Testis (tissue), 2 donors: ENCODE measurements at regions not wholly inside any gene's neighbourhood (a gene's known extent, or its start where the extent isn't known, plus 50 kb on each side); places are given as distances from the start of the nearest gene placed in this dataset.
"Not testable (repeated sequence)": the region's sequence is repeated elsewhere in the genome, so short reads cannot be mapped to it uniquely, and the experiment has no call there.

Source experiments
- DNase-seq: peaks from one replicate; pipeline ENCODE4 v3.0.0-alpha.2; 2019
- H3K27ac ChIP-seq, 2 donors: fragments of 200-600 bp; sonication (generic); one replicate each; pipeline ENCODE4 v1.5.1; 2019
- H3K27me3 ChIP-seq: fragments of 200-600 bp; sonication (generic); one replicate; pipeline ENCODE4 v1.5.1; 2019
- H3K36me3 ChIP-seq: fragments of 200-600 bp; sonication (generic); one replicate; pipeline ENCODE4 v1.5.1; 2017; ENCODE audit warnings: low read depth; ENCODE audit errors: missing control alignments
- H3K4me1 ChIP-seq: fragments of 200-600 bp; sonication (generic); one replicate; pipeline ENCODE4 v1.5.1; 2019
- H3K4me3 ChIP-seq, 2 donors: fragments of 200-600 bp; sonication (generic); one replicate each; pipeline ENCODE4 v1.5.1; 2017 to 2019
- H3K9me3 ChIP-seq: fragments of 200-600 bp; sonication (generic); one replicate; pipeline ENCODE4 v1.5.1; 2017
- CTCF ChIP-seq, 3 experiments: fragments of 450-650 bp in 2 of 3; fragments of 200-600 bp in 1 of 3; sonication (generic) in 1 of 3; IDR thresholded peaks; one replicate each; pipeline ENCODE4 v1.5.1; 2016 to 2019; ENCODE audit warnings: antibody characterized with exemption in 3 of 3, mild to moderate bottlenecking in 2 of 3, moderate library complexity in 1 of 3
- POLR2A ChIP-seq: fragments of 450-650 bp; IDR thresholded peaks from one replicate; pipeline ENCODE4 v1.6.1; 2017; ENCODE audit warnings: antibody characterized with exemption, mild to moderate bottlenecking, moderate library complexity
- WGBS, 2 donors: methylation state at CpG; one replicate each; pipeline ENCODE4 v1.1.5; 2018; 5-methylcytosine and 5-hydroxymethylcytosine counted together
- intact Hi-C: fragments of 100-400 bp; cut with DNase I; formaldehyde crosslinking; loops from one replicate; pipeline ENCODE4 v1.15.1; 2023; ENCODE audit warnings: low total_unique reads

GRCh38 chr4:167885071-167885470 lies 207.3 kb upstream of the ANXA10 start:
- intact Hi-C loops, result no loop called here
- WGBS, 2 donors, result 86 to 89% methylated on average over 1 of the region's 1 CpG

GRCh38 chr4:167885872-167886271 lies 206.5 kb upstream of the ANXA10 start:
- Histone ChIP-seq H3K27me3 (no peaks in the 10 kb centered on the region), H3K27ac (no peak overlapping the region), H3K4me3 (no peak overlapping the region), H3K4me1 (no peaks in the 10 kb centered on the region), H3K9me3 (no peaks in the 10 kb centered on the region), H3K36me3 (no peaks in the 10 kb centered on the region)
- no peak for DNase-seq
- TF ChIP-seq POLR2A (no peak), CTCF (IDR thresholded peaks at IDR 0.05) (no peak)
- intact Hi-C loops, result no loop called here
- 53 to 60% methylated on average over 1 of the region's 1 CpG for WGBS, 2 donors

More at GRCh38 chr4:167885071-167885470, 207.3 kb upstream of the ANXA10 start:
- Histone ChIP-seq H3K4me3 (no peak overlapping the region), H3K27ac (no peak overlapping the region), H3K4me1 (no peaks in the 10 kb centered on the region), H3K27me3 (no peaks in the 10 kb centered on the region), H3K9me3 (no peaks in the 10 kb centered on the region), H3K36me3 (no peaks in the 10 kb centered on the region)
- no peak for DNase-seq
- TF ChIP-seq CTCF (IDR thresholded peaks at IDR 0.05), result no peak
- no peak for TF ChIP-seq POLR2A

GRCh38 chr4:167887726-167888125 lies 204.6 kb upstream of the ANXA10 start:
- Histone ChIP-seq H3K4me1 (no peaks in the 10 kb centered on the region), H3K27me3 (no peaks in the 10 kb centered on the region), H3K4me3 (no peak overlapping the region), H3K27ac (no peak overlapping the region), H3K36me3 (no peaks in the 10 kb centered on the region), H3K9me3 (no peaks in the 10 kb centered on the region)
- 92 to 96% methylated on average over 6 of the region's 6 CpGs for WGBS, 2 donors
- intact Hi-C loops, result no loop called here
- TF ChIP-seq POLR2A (no peak), CTCF (IDR thresholded peaks at IDR 0.05) (no peak)
- DNase-seq, result no peak

DNA sequence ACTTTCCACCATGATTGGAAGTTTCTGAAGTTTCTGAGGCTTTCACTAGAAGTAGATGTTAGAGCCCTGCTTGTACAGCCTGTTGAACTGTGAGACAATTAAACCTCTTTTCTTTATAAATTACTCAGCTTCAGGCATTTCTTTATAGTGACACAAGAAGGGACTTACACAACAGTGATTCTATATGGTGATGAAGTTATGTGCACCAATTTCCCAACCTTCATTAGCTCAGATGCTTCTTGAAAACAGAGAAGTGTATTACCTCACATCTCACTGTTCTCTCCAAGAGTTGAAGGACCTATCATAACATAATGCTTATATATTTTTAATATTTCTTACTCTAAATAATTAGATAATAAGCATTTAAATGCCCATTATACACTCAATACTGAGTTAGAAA lies 202.1 kb upstream of the ANXA10 start:
- DNase-seq, result no peak
- Histone ChIP-seq H3K4me1 (no peaks in the 10 kb centered on the region), H3K27ac (no peak overlapping the region), H3K36me3 (no peaks in the 10 kb centered on the region), H3K4me3 (no peak overlapping the region), H3K27me3 (no peaks in the 10 kb centered on the region), H3K9me3 (no peaks in the 10 kb centered on the region)
- intact Hi-C loops, result no loop called here
- TF ChIP-seq CTCF (IDR thresholded peaks at IDR 0.05), result no peak
- TF ChIP-seq POLR2A, result no peak

GRCh38 chr4:167893531-167893930 lies 198.8 kb upstream of the ANXA10 start:
- Histone ChIP-seq H3K4me3 (no peak overlapping the region), H3K4me1 (no peaks in the 10 kb centered on the region), H3K9me3 (no peaks in the 10 kb centered on the region), H3K27me3 (no peaks in the 10 kb centered on the region), H3K27ac (no peak overlapping the region), H3K36me3 (no peaks in the 10 kb centered on the region)
- TF ChIP-seq CTCF (IDR thresholded peaks at IDR 0.05), result no peak
- TF ChIP-seq POLR2A, result no peak
- intact Hi-C loops, result no loop called here
- DNase-seq, result no peak
- WGBS, 2 donors, result 90 to 91% methylated on average over 3 of the region's 3 CpGs

DNA sequence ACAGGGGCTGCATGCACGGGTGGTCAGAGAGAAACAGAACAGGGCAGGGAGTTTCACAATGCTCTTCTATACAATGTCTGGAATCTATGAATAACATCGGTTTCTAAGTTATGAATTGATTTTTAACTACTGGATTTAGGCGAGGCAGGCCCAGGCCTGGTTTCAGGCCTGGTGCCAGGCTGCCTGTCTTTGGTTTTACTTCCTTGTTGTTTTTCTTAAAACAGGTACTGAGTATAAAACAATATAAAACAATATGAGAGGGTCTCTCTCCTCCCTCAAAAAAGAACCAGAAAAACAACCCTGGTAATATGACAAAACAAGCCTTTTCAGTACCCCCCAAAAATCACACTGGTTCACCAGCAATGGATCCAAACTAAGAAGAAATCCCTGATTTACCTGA lies 196.1 kb upstream of the ANXA10 start:
- H3K9me3 ChIP-seq, DNase-seq, H3K4me3 ChIP-seq, H3K36me3 ChIP-seq, intact Hi-C loops, H3K27me3 ChIP-seq, H3K27ac ChIP-seq, H3K4me1 ChIP-seq: not testable (repeated sequence)
- WGBS, 2 donors, result 58 to 64% methylated on average over 3 of the region's 3 CpGs
